GM18870 (cell line): ENCODE measurements at regions not wholly inside any gene's neighbourhood (a gene's known extent, or its start where the extent isn't known, plus 50 kb on each side); places are given as distances from the start of the nearest gene placed in this dataset.

Experiments used
- ATAC-seq: cut with Tn5 transposase; IDR thresholded peaks from one replicate; pipeline ENCODE4 v1.9.1; 2021; ENCODE audit warnings: moderate library complexity; ENCODE audit not compliant: unreplicated experiment

DNA sequence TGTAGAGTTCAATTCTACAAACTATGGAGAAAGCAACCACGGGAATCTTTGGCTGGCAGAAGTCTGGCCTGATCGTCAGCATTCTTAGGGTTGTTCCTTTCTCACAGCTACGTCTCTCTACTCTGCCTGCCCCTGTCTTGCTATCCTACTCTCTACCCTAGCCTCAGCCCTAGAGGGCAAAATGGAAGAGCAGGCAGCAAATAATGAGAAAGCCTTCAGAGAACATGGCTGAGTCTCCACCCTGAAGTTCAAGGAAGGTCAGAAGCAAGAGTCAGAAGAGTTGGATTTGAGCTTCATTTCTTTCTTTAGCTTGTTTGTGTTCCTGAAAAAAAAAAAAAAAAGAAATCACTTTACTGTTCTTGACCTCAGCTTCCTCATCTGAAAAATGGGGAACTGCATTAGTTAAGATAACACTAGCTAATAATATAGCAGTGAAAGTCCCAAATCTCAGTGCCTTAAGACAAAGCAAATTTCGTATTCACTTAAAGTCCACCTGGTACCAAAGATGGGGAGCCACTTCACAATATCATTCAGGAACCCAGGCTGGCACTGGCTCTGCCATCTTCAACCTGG is 50.2 kb upstream of the CCND2 start:
- ATAC-seq: no peak

DNA sequence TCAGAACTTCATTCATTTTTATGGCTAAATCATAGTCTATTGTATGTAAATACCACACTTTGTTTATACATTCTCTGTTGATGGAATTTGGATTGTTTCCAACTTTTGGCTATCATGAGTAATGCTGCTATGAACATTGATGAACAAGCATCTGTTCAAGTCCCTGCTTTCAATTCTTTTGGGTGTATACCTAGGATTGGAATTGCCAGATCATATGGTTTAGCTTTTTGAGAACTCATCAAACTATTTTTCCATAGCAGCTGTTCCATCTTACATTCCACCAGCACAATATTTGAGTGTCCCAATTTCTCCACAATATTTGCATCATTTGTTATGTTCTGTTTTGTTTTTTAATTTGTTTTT is 52.3 kb upstream of the CCND2 start:
- no peak for ATAC-seq

DNA sequence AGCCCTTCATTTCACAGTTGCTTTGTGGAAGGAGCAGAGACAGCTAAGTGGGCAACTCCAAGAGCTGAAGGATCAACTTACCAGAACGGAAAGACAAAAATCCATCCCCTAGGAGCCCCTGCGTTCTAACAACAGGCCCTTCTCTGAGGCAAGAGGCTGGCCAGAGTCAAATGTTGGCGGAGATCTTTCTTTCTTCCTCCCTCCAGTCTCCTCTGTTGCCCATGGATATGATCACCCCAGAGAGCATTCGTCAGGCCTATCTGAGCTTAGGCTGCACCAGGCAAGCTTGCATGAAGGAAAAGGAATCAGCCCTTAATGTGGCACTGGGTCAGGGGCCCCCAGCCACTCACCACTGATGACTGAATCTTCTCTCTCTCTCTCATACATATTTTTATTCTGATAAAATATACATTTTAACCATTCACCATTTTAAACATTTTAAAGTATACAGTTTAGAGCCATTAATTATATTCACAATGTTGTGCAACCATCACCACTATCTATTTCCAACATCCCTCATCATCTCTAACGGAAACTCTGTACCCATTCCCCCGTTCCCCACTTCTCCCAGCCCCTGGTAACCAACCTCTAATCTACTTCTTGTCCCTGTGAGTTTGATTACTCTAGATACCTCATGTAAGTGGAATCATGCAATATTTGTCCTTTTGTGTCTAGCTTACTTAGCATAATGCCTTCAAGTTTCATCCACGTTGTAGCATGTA is 52.9 kb upstream of the CCND2 start:
- no peak for ATAC-seq

- ATAC-seq: no peak
Observed at GRCh38 chr12:4217091-4217490, 56.5 kb upstream of the CCND2 start.

GRCh38 chr12:4216187-4216927 is 57.2 kb upstream of the CCND2 start:
- no peak for ATAC-seq

DNA sequence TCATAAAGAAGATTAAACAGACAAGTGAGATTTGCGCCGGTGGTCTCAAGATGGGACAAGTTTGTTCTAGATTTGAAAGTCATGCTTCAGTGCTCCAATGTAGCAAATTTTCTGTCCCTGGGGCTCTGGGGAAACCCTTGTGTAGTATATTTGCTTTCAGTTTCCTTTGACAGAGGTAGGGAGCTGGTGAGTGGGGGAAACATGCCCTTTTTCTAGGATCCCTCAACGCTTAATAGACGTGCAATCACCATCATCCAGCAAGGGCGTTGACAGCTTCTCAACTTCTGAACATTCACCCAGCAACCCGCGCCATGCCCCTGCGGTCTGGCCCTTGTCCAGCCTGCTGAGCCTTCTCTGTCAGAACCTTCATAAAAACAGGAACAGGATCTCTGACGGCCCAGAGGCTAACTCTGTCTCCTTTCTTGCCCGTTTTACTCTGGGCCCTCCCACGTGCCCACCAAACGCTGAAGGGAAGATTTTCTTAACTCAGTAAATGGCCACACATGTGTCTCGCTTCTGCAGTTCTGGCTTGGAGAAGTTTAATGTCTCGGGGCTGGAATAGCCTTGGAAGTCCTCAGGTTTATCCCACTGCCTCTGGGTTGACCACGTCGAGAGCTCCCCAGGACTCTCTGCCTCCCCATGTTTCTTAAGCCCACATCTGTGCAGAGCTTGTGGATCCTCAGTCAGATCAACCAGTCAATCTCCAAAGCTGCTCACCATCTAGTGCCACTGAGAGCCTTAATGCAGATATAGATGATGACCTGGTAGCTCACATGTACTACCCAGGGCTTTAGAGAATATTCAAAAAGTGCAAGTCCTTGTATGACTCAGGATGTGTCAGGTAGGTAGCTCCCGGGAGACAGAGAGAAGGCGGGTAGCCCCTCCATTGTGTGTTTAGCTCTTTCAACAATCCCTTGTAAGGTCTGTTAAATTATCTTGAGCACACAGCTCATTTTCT is 58.1 kb upstream of the CCND2 start:
- ATAC-seq: peak; percentile 73

- no peak for ATAC-seq
Observed at GRCh38 chr12:4214877-4215228, 58.7 kb upstream of the CCND2 start.

- ATAC-seq: no peak
Observed at GRCh38 chr12:4213471-4213870, 60.1 kb upstream of the CCND2 start.

DNA sequence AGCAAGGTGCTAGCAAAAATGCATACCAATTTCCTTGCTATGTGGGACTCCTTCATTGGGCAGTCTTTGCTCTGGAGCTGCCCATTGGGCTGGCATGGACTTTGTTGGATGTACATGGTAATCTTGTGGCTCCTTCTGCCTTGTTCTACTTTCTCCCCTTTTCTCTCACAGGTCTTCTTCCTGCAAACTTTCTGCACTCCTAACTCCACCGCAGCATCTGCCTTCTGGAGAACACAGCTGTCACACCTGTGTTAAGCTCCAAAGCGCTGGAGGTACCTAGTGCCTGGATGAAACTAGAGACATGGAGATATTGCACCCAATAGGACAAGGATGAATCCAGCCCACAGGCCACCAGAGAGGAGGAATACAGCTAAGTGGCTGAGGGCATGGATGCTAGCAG is 60.7 kb upstream of the CCND2 start:
- ATAC-seq: no peak

DNA sequence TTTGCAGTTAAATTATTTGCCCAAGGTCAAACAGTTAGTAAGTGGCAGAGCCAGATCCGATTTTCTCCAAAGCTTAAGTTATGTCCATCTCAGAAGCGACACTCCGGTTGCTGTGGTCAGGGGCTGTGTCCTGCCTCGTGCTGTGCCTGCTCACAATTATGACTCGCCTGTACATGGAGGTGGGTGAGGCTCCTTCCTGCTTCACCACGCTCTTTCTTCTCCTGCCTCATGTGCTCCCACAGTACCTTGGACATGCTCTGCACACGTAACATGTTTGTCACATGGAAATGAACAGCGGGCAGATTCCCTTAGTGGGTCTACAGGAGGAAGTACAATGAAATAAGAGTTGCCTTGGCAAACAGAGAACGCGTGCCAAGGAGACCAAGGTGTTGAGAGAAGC is 62.2 kb upstream of the CCND2 start:
- ATAC-seq: no peak

- no peak for ATAC-seq
Observed at GRCh38 chr12:4210183-4210582, 63.4 kb upstream of the CCND2 start.

- ATAC-seq: no peak
Observed at GRCh38 chr12:4206470-4206869, 67.1 kb upstream of the CCND2 start.

- no peak for ATAC-seq
Observed at GRCh38 chr12:4203772-4204376, 69.7 kb upstream of the CCND2 start.

GRCh38 chr12:4202918-4203317 is 70.6 kb upstream of the CCND2 start:
- ATAC-seq: no peak

GRCh38 chr12:4202487-4202886 is 71.1 kb upstream of the CCND2 start:
- ATAC-seq: no peak

GRCh38 chr12:4201333-4202100 is 72.0 kb upstream of the CCND2 start:
- ATAC-seq: no peak

GRCh38 chr12:4197922-4198763 is 75.4 kb upstream of the CCND2 start:
- ATAC-seq: no peak

GRCh38 chr12:4196805-4197420 is 76.6 kb upstream of the CCND2 start:
- ATAC-seq: no peak

DNA sequence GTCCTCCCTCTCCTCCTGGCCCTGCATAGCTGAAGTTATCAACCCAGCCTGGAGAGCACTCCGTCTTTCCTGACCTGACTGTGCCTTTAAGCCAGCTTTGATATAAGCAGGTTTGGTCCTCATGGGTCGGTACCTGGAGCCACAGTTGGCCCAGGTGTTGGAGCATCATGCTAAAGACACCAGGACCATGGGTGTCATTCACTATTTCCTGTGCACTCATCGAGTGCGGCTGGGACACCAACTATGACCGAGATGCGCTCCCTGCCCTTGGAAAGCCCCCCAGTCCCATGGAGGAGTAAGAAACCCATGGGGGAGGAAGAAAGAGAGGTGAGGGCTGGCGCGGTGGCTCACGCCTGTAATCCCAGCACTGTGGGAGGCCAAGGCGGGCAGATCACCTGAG is 78.9 kb upstream of the CCND2 start:
- no peak for ATAC-seq
